NCI-H2171 treated with DMSO at 0.1 percent for 48 hours (cell line): ENCODE measurements at regions not wholly inside any gene's neighbourhood (a gene's known extent, or its start where the extent isn't known, plus 50 kb on each side); places are given as distances from the start of the nearest gene placed in this dataset.

Source experiments
- DNase-seq: peaks from one replicate; lab custom pipeline; 2025; lab: John Stamatoyannopoulos, UW

DNA sequence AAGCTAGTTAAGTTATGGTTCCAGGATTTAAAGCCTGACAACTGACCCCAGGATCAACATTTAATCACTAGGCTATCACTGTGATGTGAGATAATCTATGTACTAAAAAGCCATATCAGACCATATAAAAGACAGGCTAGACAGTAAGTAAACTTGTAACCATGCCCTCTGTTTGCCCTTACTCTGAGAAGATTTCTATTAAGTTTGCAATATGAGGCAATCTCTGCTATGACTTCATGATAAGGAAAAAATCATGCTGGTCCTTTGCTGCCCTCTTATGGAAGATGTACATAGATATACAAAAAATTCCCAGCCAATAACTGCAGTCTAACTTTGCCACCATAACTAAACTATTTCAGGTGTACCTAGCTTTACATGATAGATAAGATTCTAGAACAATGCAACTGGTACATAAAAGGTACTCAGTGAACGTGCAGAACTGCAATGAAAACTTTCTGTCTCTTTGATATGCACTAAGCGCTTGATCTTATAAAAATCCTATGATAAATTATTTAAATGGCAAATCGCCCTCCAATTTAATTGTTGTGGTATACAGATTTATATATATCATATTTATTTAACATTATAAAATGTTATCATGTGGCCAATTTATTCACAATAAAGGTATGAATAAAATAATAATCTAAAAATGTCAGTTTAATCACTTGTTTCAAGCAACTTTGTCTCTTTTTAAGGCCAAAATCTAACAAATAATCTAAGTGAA lies 70.5 kb downstream of the FAM217A start:
- peak; percentile 85 for DNase-seq

DNA sequence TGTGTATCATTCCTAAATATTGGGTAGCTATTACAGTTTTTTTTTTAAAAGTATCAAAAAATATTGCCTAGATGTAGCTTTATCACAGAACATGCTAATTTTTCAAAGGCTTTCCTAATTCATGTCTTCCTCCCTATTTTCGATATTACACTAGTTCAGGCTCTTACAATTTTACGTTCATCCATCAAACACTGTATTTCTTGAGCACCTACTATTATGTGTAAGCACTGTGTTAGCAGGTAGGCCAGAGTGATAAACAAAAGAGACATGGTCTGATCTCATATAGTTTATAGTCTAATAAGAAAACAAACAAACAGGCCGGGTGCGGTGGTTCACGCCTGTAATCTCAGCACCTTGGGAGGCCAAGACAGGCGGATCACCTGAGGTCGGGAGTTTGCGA lies 69.5 kb downstream of the FAM217A start:
- DNase-seq = no peak

DNA sequence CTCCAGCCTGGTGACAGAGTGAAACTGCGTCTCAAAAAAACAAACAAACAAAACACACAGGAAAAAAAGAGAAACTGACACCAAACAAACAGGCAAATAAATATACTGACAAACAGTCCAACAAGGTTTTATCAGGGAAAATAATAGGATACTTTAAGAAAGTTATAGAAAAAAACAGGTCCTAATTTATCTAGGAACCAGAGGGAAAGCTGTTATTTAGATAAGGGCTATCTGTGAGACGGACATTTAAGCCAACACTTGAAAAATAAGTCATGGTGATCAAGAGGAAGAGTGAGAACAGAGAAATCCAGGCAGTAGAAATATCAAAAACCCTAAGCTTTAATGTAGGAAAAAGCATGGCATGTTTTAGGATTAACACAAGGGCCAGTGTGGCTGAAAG lies 68.9 kb downstream of the FAM217A start:
- no peak for DNase-seq

DNA sequence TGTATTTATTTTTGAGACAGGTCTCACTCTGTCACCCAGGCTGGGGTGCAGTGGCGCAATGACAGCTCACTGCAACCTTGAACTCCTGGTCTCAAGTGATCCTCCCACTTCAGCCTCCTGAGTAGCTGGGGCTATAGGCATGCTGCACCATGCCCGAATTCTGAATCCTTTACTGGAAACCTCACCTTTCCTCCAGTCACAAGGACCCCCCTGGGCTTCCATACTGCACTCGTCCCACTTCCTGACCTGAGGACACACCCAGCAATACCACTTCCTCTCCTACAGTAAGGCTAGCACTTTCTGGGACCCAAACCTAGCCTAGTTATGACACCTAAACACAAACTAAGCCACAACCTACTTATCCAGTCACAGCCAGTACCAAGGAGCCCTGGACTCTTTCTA lies 68.2 kb downstream of the FAM217A start:
- DNase-seq = no peak

DNA sequence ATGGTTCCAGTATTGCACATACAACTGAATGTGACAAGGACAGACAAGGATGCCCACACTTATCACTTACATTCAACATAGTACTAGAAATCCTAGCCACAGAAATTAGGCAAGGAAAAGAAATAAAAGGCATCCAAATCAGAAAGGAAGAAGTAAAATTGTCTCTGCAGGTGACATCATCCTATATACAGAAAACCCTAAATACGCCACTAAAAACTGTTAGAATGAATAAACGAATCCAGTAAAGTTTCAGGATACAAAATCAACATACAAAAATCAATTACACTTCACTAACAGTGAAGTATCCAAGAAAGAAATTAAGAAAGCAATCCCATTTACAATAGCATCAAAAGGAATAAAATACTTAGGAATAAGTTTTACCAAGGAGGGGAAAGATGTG lies 66.1 kb downstream of the FAM217A start:
- DNase-seq = no peak

DNA sequence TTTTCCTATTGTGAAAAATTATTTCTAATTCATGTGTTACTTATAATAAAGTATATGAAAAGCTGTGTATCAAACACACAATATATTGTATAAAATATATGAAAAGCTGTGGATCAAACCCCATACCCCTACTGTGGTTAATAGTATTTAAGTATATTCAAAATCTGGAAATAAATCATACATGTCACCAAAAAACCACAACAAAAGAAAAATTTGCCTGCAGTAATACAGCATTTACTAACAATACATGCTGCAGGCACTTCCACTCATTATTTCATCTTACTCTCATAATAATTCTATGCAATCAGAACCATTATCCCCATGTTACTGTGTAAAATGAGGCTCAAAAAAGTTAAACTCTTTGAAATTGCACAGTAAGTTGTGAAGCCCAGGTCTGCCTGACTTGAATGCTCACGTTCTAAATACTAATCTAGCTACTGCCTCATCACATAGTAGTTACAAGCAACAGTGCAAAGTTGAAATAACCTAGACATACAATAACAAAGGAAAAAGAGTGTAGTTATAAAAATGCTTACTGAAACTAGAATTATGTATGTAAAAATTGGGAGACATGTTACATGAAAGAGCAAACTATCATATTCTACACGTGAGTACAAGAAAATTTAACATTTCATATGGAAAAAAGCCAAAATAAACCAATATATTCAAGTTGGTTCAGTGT lies 61.7 kb downstream of the FAM217A start:
- DNase-seq = peak; percentile 35

DNA sequence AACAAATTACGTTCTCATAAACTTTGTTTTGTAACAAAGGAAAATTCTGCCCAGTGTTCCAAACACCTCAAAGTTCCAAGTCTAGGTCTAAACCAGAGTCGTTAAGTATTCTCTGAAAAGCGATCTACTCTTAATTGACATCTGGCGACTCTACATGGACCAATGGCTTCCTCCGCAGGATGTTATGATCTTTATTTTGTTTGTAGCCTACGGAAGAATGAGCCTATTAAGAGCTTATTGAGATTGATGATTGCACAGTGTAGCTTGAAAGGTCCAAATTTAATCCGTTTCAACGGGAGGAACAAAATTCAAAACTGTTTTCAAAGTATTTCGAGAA lies 61.1 kb downstream of the FAM217A start:
- DNase-seq = peak; percentile 86

DNA sequence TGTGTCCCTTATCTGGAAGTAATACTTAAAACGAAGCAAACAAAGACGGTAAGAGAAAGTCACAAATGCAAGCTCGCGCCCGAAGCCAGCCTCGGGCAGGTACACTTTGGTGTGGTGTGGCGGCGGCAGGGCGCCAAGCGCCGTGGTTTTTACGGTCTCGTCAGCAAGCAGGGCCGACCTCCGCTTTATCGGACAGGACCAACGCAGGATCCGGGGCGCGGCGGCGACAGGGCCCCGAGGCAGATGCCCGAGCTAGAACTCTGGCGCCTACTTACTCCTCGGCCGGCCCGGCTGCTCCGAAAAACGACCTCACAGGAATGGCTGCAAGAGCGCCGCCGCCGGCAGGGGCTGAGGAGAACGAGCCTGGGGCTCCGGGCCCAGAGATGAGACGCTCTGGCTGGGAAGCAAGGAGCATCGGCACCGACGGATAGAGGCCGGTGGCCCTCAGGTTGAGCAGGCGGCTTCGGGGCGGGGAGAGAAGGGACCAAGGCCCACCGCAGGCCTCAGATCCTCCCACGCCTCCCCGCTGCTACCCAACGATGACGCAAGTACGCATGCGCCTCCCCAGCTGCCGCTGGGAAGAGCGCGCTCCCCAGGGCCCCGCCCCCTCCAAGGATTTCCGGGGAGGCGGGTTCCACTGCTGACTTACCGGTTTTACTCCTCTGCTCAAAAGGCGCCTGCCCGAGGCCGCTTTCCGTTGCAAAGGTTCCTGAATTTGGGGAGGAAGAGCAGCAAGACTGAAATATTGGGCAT lies 60.6 kb downstream of the FAM217A start:
- peak; percentile 97 for DNase-seq
